H1 (cell line): ENCODE measurements at regions not wholly inside any gene's neighbourhood (a gene's known extent, or its start where the extent isn't known, plus 50 kb on each side); places are given as distances from the start of the nearest gene placed in this dataset.

ENCODE experiments used
- CHD7 ChIP-seq: fragments of 300-600 bp; sonication (generic); IDR thresholded peaks from 2 replicates; pipeline ENCODE4 v1.7.1; 2012; ENCODE audit warnings: low read length, moderate library complexity, mild to moderate bottlenecking, inconsistent platforms; ENCODE audit not compliant: insufficient replicate concordance
- KDM5A ChIP-seq: fragments of 200-600 bp; IDR thresholded peaks from 2 replicates; pipeline ENCODE4 v1.7.1; 2012; ENCODE audit warnings: mild to moderate bottlenecking, low read length, inconsistent platforms, mixed read lengths
- POU5F1 ChIP-seq: IDR thresholded peaks from 2 replicates; pipeline ENCODE4 v1.6.1; 2011; ENCODE audit warnings: low read depth, mild to moderate bottlenecking, low read length, moderate library complexity
- SAP30 ChIP-seq: fragments of 300-600 bp; sonication (generic); IDR thresholded peaks from 2 replicates; pipeline ENCODE4 v1.7.1; 2012; ENCODE audit warnings: low read length, moderate library complexity, mild to moderate bottlenecking, inconsistent platforms; ENCODE audit not compliant: insufficient read depth, insufficient replicate concordance
- SIRT6 ChIP-seq: IDR thresholded peaks from one replicate; pipeline ENCODE4 v1.7.1; 2012; ENCODE audit warnings: low read length, inconsistent platforms
- SP2 ChIP-seq: IDR thresholded peaks from 2 replicates; pipeline ENCODE4 v1.6.1; 2012; ENCODE audit warnings: mild to moderate bottlenecking, low read length, inconsistent platforms
- SUZ12 ChIP-seq: fragments of 200-600 bp; sonication (generic); IDR thresholded peaks from 2 replicates; pipeline ENCODE4 v1.6.1; 2012; ENCODE audit warnings: mild to moderate bottlenecking, inconsistent platforms, low read length, moderate library complexity, mixed read lengths
- ZNF274 ChIP-seq: IDR thresholded peaks from 2 replicates; pipeline ENCODE4 v1.7.0; 2012; ENCODE audit warnings: low read length, borderline replicate concordance; ENCODE audit errors: extremely low read depth

GRCh38 chr2:147030966-147031720, 813.7 kb upstream of the ACVR2A start (continued):
- TF ChIP-seq ZNF274 (no peak), KDM5A (no peak), SUZ12 (no peak), POU5F1 (no peak), SAP30 (no peak), SP2 (no peak), SIRT6 (no peak), CHD7 (no peak)
